SIG-M5 treated with dmso at 0.1 percent for 504 hours (cell line): ENCODE measurements at regions not wholly inside any gene's neighbourhood (a gene's known extent, or its start where the extent isn't known, plus 50 kb on each side); places are given as distances from the start of the nearest gene placed in this dataset.

Source experiments
- DNase-seq: peaks from one replicate; lab custom pipeline; 2025; ENCODE audit not compliant: unreplicated experiment; lab: John Stamatoyannopoulos, UW

DNA sequence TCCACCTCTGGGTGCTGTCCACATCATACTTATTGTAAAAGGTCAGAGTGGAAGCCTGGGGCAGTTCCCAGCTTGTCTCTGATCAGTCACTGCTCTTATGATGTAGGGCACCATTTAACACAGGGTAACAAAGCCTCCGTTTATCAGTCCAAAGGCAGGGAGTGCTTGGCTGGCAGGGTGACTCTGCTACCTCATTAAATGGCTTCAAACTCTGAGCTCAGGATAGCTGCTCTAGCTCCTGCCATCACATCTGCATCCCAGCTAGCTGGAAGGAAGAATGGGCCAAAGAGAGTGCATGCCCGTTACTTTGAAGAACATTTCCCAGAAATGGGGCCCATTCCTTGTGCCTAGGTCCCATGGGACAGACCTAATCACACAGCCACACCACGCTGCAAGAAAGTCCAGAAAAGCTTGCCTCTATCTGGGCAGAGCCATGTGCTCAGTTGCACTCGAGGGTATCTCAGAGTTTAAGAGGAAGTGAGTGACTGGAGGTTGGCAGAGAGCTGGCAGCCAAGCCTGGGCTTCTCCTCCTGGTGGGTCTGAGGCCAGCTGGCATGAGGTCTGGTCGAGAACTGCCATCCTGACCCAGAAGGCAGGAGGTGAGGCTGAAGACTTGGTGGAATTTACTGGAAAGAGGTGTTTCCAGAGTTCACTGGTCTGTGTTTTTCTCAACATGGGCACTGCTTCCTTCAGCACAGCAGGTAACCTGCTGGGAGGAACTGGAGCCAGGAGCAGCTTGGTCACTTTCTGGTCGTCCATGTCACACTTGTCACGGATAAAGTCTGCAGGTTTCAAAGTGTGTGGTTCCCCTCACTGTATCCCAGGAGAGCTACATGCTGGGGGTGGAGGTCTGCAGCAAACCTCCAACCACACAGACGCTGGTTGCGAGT, 935.7 kb downstream of the BRD1 start:
- DNase-seq = no peak

DNA sequence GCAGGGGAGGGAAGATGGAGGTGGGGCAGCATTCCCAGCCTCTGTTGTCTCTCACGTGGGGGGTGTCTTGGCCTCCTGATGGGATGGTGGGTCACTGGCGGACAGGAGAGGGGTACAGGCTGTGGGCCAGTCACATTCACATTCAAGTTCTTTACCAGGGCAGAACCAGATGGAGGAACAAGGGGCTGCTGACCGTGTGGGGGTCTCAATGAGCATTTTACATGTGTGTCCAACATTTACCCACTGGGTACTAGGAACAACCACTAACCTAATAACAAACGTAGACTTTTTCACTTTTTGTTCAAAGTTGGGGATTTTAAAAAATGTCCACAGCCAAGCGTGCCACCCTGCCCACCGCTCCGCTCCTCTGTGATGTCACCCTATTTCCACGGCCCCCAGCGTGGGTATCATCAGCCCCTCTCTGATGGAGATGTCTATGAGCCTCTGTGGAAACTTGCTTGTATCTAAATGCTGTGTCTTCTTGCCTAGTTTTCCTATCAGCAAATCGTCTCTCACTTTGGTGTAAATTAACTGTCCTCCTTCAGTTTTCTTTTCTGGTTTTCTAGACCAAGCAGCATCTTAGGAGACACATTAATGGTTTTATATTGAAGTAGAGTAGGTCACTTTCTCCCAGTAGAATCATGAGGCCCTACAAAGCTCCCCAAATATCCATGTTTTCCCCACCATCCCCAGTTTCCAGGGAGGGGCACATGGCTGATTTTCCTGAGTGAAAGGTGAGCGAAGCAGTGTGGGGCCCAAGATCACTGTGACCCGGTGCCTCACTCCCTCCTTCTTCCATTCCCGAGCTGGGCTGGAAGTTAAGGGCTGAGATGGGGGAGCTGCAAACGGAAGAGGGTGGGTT, 936.7 kb downstream of the BRD1 start:
- no peak for DNase-seq

- DNase-seq = no peak
Observed at GRCh38 chr22:48889887-48890692, 937.6 kb downstream of the BRD1 start.

- DNase-seq = no peak
Observed at GRCh38 chr22:48889209-48889830, 938.4 kb downstream of the BRD1 start.

GRCh38 chr22:48888466-48889208, 939.0 kb downstream of the BRD1 start:
- no peak for DNase-seq

DNA sequence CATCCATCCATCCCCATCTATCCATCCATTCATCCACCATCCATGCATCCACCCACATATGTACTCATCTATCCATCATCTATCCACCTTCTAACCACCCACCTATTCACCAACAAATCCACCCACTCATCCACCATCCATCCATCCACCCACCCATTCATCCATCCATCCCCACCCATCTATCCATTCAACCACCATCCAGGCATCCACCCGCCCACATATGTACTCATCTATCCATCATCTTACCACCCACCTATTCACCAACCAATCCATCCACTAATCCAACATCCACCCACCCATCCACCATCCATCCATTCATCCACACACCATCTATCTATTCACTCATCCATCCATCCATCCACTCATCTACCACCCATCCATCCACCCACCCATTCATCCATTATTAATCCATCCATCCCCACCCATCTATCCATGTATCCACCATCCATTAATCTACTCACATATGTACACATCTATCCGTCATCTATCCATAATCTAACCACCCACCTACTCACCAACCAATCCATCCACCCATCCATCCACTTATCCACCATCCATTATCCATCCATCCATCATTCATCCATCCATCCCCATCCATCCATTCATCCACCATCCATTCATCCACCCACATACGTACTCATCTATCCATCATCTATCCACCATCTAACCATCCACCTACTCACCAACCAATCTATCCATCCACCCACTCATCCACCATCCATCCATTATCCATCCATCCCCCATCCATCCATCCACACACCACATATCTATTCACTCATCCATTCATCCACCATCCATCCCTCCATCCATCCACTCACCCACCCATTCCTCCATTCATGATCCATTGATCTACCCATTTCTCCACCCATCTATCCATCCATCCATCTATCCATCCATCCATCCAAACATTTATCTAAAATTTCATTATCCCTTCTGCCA, 940.0 kb downstream of the BRD1 start:
- no peak for DNase-seq

- no peak for DNase-seq
Observed at GRCh38 chr22:48886604-48887393, 940.9 kb downstream of the BRD1 start.

GRCh38 chr22:48885919-48886305, 941.8 kb downstream of the BRD1 start:
- DNase-seq = no peak

DNA sequence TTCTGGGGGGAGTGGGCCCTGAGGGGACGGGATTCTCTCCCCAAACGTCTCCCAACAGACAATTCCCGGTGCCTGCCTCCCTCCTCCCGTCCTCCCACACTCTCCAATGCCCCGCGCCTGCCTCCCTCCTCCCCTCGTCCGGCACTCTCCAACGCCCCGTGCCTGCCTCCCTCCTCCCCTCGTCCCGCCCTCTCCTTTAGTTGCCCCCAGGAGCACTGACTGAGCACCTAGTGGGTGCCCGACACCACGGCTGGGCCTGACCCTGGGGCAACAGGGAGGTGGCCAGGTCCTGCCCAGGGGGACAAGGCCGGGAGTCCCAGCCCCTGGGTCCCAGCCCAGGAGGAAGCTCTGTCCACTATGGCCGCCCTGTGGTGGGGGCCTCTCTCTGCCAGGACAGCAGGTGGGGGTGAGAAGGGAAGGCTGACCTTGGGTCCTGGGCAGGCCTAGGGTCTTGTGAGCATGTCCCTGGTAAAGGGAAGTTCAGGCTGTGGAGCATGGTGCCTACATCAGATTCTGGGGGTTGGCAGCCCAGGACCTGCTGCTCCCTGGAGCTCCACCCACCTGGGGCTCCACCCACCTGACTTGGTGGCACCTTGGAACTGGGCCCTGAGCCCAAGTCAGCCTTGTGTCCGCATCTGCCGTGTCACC, 942.3 kb downstream of the BRD1 start:
- no peak for DNase-seq

DNA sequence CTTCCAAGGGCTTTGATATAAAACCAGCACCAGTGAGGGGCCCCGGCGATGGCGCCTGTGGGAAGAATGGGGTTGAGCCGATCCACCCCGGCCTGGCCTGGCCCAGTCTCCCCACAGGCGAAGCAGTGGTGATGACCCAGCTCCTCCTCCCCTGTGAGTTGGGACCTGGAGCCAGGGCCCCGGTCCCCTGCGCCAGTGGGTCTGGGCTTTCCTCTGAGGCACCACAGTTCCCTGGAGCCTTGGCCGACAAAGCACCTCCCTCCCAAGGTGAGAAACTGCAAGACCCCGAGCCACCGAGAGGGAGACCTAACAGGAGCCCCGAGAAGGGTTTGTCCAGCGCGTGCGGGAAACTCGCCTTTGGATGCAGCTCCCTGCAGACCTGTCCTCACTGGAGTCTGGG, 942.9 kb downstream of the BRD1 start:
- DNase-seq = no peak

GRCh38 chr22:48884324-48884723, 943.3 kb downstream of the BRD1 start:
- no peak for DNase-seq

GRCh38 chr22:48883211-48883960, 944.3 kb downstream of the BRD1 start:
- DNase-seq = no peak

DNA sequence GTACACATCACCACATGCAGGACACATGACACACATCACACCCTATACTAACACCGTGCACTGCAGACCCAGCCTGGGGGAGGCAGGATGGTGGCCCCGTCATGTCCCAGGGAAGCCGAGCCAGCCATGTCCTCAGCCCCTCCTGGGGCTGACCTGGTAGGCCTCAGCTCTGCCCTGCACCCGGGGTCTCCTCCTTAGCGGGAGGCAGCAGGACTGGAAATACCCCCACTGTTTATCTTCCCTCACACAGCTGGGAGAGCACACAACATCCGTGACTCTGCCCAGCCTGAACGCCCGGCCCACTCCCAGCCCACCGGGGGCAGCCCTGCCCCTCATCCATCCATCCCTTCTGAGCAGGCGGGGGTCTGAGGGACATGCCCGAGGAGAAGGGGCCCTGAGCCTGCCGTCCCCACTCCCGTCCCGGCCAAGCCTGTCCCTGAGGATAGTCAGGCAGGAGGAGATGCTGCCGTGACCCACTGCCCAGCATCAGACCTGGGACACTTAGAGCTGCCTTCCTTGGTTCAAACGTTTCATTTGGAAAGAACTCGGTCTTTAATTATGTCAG, 945.0 kb downstream of the BRD1 start:
- no peak for DNase-seq

DNA sequence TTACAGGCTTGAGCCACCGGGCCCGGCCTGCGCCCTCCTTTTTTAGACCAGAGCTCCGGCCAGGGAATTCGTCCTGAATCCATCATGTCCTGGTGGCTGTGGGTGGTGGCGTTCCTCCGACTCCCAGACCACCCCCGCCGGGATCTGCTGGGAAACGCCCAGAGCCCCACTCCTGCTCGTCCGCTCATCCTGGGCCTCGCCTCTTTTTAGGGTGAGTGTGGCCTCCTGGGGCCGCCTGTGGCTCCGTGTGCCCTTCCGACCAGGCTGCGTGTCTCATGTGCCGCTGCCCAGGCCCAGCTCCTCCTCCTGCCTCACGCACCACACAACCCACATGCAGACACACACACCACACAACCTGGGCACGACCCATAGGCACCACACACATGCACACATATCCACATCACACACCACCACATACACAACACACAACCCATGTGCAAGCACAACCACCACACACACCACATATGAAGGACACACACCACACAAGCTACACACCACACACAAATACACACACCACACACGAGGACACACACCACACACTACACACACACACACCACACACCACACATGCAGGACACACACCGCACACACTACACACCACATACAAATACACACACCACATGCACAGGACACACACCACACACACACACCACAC, 946.2 kb downstream of the BRD1 start:
- no peak for DNase-seq

GRCh38 chr22:48880749-48881148, 946.9 kb downstream of the BRD1 start:
- no peak for DNase-seq

- no peak for DNase-seq
Observed at GRCh38 chr22:48876951-48877350, 950.7 kb downstream of the BRD1 start.
